ENCODE measurements at regions not wholly inside any gene's neighbourhood (a gene's known extent, or its start where the extent isn't known, plus 50 kb on each side); places are given as distances from the start of the nearest gene placed in this dataset.
"Not testable (repeated sequence)": the region's sequence is repeated elsewhere in the genome, so short reads cannot be mapped to it uniquely, and the experiment has no call there.

DNA sequence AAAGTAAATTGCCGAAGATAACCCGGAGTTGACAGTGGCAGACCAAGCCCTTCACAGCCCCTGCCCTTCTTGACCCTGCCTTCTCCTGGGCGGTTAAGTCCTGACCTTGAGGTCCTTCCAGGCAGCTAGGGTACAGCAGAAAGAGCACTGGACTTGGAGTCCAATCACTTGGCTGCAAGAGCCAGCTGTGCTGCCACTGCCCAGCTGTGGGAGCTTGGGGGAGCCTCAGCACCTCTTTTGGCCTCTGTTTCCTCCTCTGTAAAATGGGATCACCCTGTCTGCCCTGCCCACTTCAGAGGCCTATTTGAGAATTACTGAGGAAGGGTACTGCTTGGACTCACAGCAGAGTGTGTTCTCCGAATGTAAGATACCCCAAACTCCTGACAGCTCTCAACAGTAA lies 66.2 kb upstream of the SMAD6 start:
- no peak for DNase-seq (ENCODE audit: low read depth in 2 of 2)

DNA sequence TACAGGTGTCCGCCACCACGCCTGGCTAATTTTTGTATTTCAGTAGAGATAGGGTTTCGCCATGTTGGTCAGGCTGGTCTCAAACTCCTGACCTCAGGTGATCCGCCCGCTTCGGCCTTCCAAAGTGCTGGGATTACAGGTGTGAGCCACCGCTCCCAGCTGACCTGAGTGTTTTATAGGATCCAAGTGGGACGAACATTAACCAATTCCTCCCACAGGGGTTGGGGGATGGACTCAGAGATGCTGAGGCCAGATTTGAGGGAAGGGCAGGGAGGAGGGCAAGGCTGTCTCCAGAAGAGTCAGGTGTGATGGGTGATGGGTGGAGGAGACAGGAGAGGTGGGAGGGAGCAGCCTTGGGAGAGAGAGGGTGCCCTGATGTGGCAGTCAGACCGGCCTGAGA lies 65.0 kb upstream of the SMAD6 start:
- not testable (repeated sequence) for DNase-seq (ENCODE audit: low read depth in 2 of 2)

DNA sequence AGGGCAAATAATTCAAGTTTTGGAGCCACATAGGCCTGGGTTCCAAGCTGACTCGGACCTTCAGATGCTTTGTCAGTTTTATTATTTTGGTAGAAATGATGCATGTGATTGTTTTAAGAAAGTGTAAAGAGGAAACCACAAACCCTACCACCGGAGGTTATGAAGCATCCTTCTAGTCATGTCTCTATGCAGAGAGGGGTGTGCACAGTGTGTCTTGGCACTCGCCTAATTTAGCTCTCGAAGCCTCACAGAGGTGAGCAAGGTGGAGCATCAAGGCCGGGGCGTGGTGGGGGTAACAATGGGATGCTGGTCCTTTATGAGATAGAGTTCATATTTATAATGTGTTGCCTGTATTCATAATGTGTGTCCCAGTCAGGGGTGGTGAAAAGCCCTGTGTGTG lies 63.7 kb upstream of the SMAD6 start:
- no peak for DNase-seq (ENCODE audit: low read depth in 2 of 2)

DNA sequence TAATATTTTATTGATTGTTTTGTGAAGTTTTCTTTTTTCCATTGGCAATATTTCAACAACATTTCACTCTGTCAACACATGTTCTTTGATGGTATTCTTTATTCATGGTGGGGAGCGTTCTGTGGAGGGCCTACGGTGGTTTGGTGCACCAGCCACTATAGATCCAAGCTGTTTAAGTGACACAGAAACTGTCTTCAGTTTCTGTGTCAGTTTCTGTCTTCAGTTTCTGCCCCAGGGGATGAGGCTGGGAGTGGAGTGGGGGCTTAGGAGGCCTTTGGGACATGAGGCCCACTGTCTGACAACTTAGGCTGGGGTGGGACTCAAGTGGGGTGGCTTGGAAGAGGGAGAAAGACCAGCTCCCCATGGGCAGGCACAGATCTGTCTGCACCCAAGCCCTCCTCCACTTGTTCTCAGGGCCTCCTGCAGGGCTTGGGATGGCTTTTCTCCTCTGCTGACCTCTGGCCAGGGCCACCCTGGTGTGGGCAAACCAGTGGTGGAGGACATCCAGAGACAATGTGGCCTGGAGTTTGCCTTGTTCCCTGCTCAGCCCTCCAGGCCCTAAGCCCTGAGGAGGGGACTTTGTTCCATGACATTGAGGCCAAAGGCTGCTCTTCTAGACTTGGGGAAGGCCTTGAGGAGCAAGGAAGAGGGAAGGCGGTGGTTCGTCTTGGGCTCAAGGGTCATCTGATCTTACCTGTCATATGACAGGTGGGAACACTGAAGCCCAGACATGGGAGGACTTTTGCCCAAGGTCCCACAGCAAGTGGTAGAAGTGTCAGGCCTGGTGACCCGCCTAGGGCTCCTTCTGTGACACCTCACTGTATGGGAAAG lies 60.3 kb upstream of the SMAD6 start:
- no peak for DNase-seq (ENCODE audit: low read depth in 2 of 2)

DNA sequence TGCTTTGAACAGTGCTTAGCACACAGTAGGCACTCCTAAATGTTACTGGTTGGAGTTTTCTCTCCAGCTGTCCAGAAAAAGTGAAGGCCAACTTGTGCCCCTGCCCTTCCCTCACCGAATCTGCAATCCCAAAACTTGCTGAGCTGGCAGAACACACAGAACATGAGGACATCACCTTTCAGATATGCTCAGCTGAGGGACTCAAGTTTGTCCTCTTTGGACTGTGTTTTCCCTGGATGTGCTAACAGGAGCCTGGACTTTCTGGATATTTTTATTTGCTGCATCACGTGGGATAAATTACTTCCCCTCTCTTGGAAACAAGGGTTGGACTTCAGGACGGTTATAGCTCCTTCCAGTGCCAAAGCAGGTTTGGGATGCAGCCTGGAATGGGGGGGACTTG lies 59.5 kb upstream of the SMAD6 start:
- no peak for DNase-seq (ENCODE audit: low read depth in 2 of 2)

DNA sequence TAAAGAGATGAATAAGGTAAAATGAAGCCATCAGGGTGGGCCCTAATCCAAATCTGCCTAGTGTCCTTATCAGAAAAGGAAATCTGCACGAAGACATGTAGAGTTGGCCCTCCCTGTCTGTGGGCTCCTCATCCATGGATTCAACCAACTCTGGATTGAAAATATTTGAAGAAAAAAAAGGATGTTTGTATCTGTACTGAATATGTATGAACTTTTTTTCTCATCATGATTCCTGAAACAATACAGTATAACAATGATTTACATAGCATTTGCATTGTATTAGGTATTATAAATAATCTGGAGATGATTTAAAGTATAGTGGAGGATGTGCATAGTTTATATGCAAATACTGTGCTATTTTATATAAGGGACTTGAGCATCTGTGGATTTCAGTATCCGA lies 59.0 kb upstream of the SMAD6 start:
- no peak for DNase-seq (ENCODE audit: low read depth in 2 of 2)

DNA sequence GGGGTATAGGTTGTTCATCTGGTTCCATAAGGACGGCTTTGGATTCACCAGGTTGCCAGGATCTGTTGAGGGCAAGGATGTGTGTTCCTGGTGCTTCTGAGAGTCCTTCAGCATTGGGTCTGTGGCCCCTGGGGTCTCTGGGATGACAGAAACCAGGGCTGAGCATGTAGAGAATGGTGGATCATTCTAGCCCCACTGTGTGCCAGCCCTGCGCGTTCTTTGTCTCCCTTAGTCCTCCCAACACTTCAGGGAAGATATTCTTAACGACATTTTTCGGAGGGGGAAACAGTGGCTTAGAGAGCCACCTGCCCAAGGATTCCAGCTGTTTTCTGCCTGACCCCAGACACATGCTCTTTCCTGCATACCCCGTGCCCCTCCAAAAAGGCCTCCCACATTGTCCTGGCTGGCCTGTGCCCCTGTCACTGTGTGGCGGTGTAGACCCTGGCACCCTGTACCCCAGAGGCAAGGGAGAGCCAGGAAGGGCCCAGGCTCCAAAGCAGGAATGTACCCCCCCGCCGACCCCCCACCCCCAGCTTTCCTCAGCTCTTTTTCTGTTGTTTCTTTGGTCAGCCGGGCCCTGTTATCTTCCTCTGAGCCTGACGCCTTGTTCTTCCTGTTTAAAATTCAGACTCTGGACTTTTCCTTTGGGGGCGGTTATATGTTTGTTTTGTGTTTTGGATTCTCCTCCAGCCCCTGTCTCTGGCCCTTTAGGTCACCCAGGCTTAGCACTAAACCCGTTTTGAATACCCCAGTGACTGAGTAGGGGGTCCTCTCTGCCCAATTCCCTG lies 57.8 kb upstream of the SMAD6 start:
- no peak for DNase-seq (ENCODE audit: low read depth in 2 of 2)

DNA sequence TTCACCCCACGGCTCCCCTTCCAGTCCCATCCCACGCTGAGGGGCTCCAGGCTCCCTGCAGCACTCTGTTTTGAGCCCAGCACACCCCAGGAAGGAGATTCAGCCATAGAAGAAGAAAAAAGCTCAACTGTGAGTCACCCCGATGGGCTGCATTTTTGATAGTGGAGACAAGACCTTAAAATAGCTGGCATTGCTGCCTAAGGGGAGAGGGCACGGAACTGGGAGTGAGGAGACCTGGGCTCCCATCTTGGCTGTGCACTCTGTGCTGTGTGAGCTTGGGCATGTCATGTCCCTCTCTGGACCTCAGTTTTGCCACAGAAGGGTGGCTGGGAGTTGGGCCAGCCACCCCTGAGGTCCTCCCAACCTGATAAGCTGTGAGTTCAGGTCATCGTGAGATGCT lies 57.2 kb upstream of the SMAD6 start:
- DNase-seq (ENCODE audit: low read depth in 2 of 2): no peak

DNA sequence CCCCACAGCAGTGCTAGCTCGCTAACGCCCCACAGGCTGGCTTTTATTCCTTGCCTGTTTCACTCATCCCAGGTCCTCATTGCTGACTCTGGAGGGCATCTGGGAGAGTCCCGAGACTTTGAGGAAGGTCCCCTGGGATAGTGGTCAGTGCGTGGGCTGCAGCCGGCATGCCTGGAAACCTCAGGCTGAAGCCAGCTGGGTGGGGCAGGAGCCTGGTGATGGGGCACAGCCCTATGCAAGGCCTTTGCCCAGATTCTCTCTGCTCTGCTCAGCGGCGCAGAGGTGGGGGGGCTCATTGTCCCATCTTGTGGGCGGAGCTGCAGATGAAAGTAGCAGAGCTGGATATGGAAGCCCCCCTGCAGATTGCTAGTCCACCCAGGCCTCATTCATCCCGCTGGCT lies 55.7 kb upstream of the SMAD6 start:
- no peak for DNase-seq (ENCODE audit: low read depth in 2 of 2)

DNA sequence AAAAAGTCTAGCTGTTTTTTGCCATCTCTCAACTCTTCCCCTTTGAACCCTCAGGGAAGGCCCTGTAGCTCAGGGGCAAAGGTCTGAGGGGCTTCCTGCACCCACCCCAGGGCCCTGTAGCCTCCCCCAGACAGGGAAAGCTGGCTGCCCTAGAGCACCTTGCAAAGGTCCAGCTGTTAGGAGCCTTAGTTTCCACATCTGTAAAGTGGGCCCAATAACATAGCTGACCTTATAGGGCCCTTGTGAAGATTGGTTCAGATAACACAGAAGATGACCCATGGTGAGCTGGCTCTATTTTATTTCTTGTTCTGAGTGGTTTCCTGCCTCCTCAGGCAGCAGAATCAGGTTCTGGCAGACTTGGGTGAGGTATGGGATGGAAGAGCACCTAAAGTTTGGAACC lies 55.2 kb upstream of the SMAD6 start:
- no peak for DNase-seq (ENCODE audit: low read depth in 2 of 2)

DNA sequence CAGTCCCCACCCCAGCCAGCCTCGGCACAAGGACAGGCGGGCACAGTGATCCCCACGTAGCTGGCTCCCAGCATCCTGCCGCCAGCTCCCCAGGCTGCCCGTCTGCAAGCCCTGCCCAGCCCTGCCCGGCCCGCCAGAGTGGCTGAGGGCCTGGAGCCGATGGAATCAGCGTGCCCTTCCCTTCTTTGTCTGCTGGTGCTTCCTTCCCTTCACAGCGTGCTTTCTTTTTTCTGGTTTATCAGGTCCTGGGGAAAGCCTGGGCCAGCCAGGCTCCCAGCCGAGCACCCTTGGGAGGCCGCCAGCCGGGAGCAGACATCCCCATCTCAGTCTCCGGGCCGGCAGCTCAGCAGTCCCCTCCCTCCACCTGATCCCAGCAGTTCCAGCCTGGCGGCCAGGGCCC lies 54.7 kb upstream of the SMAD6 start:
- no peak for DNase-seq (ENCODE audit: low read depth in 2 of 2)

DNA sequence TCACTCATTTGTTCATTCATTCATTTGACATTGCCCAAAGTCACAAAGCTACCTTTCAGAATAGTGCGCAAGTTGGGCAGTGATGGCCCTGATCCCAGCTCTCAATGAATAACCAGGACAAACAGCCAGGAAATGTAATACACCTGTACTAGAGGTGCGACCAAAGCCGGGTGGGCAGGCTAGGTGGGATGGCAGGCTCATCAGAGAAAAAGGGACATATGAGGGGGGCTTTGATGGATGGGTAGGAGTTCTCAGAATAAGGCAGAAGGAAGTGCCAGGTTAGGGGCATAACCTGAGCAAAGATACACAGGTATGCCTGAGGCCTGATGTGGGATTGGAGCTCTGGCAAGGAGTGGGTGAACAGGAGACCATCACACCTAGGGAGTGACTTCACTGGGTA lies 53.4 kb upstream of the SMAD6 start:
- no peak for DNase-seq (ENCODE audit: low read depth in 2 of 2)

DNA sequence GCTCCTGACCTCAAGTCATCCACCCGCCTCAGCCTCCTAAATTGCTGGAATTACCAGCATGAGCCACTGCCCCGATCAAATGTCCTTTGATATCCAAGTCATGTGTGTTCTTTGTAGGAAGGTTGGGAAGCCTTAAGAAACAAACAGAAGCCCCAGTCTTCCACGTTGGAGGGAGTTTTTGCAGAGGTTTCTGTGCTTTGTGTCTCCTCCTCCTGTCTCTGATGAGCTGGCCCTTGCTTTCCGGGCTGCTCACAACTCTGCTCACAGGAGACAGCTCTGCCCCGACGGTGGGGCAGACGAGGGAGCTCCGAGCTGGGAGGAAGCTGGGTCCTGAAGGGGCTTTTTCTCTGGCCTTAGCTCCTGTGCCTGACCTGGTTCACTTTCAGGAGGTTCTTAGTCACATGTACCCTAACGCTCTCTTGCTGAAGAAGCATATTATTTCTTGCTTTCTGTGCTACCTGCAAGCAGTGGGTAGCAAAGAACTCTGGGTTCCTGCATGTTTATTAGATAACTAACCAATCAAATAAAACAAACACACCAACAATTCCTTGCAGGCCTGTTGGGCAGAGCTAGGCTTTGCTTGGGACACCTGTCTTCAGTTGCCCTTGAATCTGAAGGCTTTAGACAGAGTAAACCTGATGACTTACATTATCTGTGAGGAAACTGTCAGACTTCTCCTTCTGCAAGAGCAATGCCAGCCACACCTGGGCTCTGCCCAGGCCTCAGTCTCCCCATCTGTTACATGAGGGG lies 52.6 kb upstream of the SMAD6 start:
- DNase-seq (ENCODE audit: low read depth in 2 of 2): no peak

DNA sequence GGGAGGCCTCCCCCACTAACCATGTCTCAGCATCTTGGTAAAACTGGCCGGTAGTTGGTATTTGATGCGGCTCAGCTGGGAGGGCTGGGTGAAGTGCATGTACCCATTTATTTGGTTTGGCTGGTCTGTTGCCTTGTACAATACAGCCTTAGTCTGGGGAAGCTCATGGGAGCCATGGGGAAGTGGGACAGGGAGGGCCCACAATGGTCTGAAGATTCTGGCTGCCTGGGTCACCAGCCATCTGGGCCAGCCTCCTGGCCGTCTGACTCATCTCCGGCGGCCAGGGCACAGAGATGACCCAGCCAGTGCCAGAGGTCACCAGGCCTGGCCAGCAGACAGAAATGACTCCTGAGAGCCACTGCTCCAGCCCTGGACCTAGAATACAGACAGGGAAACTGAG lies 51.6 kb upstream of the SMAD6 start:
- no peak for DNase-seq (ENCODE audit: low read depth in 2 of 2)

DNA sequence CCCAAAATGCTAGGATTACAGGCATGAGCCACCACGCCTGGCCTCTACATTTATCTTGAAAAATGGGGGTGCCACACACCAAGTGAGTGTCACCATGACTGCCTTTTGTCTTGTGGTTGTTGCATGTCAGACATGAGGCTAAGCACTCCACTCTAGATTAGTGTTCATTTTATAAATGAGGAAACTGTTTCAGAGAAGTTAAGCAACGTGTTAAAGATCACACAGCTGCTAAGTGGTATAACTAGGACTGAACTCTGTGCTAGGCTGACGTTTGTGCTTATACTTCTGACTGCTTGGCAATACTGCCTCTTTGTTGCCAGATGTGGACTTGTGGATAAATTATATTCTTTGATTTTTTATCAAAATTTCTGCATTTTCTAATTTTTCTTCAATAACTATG lies 50.8 kb upstream of the SMAD6 start:
- no peak for DNase-seq (ENCODE audit: low read depth in 2 of 2)

DNA sequence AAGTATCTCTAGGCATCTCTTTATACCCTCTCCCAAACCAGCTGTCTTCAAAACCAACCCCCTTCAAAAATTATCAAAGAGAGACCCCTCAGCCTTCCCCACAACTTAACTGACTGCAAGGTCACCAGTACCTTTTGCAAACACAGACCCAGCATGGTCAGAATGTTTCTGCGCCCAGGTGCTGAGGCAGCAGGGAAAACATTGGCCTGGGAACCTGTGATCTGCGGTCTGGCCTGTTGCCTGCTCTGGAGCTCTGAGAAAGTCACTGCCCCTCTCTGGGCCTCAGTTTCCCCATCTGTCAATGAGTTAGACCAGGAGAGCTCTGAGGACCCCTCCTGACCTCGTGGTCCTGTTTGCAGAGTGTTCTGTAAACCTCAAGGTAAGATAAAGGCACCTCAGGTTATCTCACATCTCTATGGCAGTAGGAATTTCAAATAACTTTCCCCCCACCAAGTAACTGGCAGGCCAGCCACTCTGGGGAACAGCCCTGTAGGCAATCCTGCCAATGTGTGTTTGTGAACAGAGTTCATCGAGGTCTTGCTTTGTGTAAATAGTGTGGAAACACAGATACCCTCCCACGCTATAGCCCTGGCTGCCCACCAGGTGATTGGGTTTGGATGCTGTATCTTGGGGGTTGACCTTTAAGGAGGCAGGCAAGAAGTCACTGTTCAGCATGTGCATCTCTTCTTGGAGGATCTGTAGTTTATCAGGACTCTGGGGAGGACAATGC lies 50.0 kb upstream of the SMAD6 start:
- DNase-seq (ENCODE audit: low read depth in 2 of 2): no peak
